ENCODE measurements at regions not wholly inside any gene's neighbourhood (a gene's known extent, or its start where the extent isn't known, plus 50 kb on each side); places are given as distances from the start of the nearest gene placed in this dataset.
A peak's percentile ranks its signal among the peaks of the same experiment; 100 is the strongest.

- no peak for DNase-seq
Measured at GRCh38 chrX:110408949-110409588, 50.4 kb downstream of the RTL9 start.

GRCh38 chrX:110409925-110410324, 51.3 kb downstream of the RTL9 start:
- DNase-seq = no peak

GRCh38 chrX:110410603-110411002, 52.0 kb downstream of the RTL9 start:
- DNase-seq = no peak

GRCh38 chrX:110412971-110413726, 54.5 kb downstream of the RTL9 start:
- peak; percentile 57 for DNase-seq

GRCh38 chrX:110413727-110414124, 55.1 kb downstream of the RTL9 start:
- DNase-seq = no peak

- DNase-seq = no peak
Measured at GRCh38 chrX:110414273-110414672, 55.6 kb downstream of the RTL9 start.

- DNase-seq = no peak
Measured at GRCh38 chrX:110414679-110415439, 56.2 kb downstream of the RTL9 start.

- no peak for DNase-seq
Measured at GRCh38 chrX:110415440-110416170, 57.0 kb downstream of the RTL9 start.

- DNase-seq = no peak
Measured at GRCh38 chrX:110417128-110417527, 58.5 kb downstream of the RTL9 start.

GRCh38 chrX:110418316-110419235, 59.9 kb downstream of the RTL9 start:
- no peak for DNase-seq

- no peak for DNase-seq
Measured at GRCh38 chrX:110419512-110419911, 60.9 kb downstream of the RTL9 start.

- DNase-seq = no peak
Measured at GRCh38 chrX:110420771-110421499, 62.3 kb downstream of the RTL9 start.

GRCh38 chrX:110421500-110422455, 63.1 kb downstream of the RTL9 start:
- DNase-seq = no peak

GRCh38 chrX:110425222-110426154, 66.8 kb downstream of the RTL9 start:
- DNase-seq = no peak

- no peak for DNase-seq
Measured at GRCh38 chrX:110426155-110426504, 67.5 kb downstream of the RTL9 start.

- DNase-seq = no peak
Measured at GRCh38 chrX:110427076-110427475, 68.4 kb downstream of the RTL9 start.

GRCh38 chrX:110428144-110428543, 69.5 kb downstream of the RTL9 start:
- DNase-seq = no peak

- DNase-seq = no peak
Measured at GRCh38 chrX:110430293-110431076, 71.8 kb downstream of the RTL9 start.

Data from CD4-positive, alpha-beta T cell treated with Interleukin-12 subunit alpha and Interleukin-12 subunit beta, for 1 hour (primary cell).